PC-3 (cell line): ENCODE measurements at regions not wholly inside any gene's neighbourhood (a gene's known extent, or its start where the extent isn't known, plus 50 kb on each side); places are given as distances from the start of the nearest gene placed in this dataset.

ENCODE experiments used
- EZH2 ChIP-seq: fragments of 300-600 bp; sonication (generic); IDR thresholded peaks from one replicate; pipeline ENCODE4 v1.6.1; 2017; ENCODE audit warnings: antibody characterized with exemption, mild to moderate bottlenecking, low read length; ENCODE audit not compliant: unreplicated experiment
- EZH2phosphoT487 ChIP-seq: fragments of 300-600 bp; sonication (generic); IDR thresholded peaks from 2 replicates; pipeline ENCODE4 v1.6.1; 2018; ENCODE audit warnings: mild to moderate bottlenecking, antibody characterized with exemption, low read length, borderline replicate concordance
- TF ChIP-seq, protein P1 (sequence below): fragments of 300-600 bp; sonication (generic); conservative IDR thresholded peaks from 2 replicates; pipeline ENCODE4 v1.5.1; 2017; ENCODE audit warnings: antibody characterized with exemption, low read depth, mild to moderate bottlenecking, low read length

DNA sequence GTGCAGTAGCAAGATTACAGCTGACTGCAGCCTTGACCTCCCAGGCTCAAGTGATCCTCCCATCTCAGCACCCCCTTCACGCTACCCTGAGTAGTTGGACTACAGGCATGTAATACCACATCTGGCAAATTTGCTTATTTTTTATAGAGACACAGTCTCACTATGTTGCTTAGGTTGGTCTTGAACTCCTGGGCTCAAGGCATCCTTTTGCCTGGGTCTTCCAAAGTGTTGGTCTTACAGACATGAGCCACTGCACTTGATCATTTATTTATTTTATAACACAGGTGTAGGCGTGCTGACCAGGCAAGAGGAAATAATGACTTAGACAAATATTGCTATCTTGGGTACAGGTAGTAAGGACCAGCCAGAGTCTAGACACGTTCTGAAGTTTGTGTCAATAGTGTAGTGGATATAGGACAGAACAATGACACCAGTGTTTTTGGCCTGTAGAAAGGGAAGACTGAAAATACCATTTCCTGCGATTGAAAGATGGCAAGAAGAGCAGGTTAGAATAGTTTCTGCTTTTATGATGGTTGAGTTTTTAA lies 71.0 kb upstream of the THUMPD2 start:
- TF ChIP-seq, protein P1, sequence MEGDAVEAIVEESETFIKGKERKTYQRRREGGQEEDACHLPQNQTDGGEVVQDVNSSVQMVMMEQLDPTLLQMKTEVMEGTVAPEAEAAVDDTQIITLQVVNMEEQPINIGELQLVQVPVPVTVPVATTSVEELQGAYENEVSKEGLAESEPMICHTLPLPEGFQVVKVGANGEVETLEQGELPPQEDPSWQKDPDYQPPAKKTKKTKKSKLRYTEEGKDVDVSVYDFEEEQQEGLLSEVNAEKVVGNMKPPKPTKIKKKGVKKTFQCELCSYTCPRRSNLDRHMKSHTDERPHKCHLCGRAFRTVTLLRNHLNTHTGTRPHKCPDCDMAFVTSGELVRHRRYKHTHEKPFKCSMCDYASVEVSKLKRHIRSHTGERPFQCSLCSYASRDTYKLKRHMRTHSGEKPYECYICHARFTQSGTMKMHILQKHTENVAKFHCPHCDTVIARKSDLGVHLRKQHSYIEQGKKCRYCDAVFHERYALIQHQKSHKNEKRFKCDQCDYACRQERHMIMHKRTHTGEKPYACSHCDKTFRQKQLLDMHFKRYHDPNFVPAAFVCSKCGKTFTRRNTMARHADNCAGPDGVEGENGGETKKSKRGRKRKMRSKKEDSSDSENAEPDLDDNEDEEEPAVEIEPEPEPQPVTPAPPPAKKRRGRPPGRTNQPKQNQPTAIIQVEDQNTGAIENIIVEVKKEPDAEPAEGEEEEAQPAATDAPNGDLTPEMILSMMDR, result no peak
- TF ChIP-seq EZH2 (no peak), EZH2phosphoT487 (no peak)
